Body of pancreas (tissue), 4 donors: ENCODE measurements at regions not wholly inside any gene's neighbourhood (a gene's known extent, or its start where the extent isn't known, plus 50 kb on each side); places are given as distances from the start of the nearest gene placed in this dataset.

Experiments used
- CTCF ChIP-seq, 7 experiments: fragments of 450-650 bp in 4 of 7; fragments of 200-600 bp in 3 of 7; sonication (generic) in 3 of 7; IDR thresholded peaks; one replicate each; pipeline ENCODE4 v1.5.1; 2016 to 2019; ENCODE audit warnings: antibody characterized with exemption in 7 of 7
- POLR2A ChIP-seq, 3 donors: fragments of 450-650 bp; IDR thresholded peaks; one replicate each; pipeline ENCODE4 v1.6.1; 2016; ENCODE audit warnings: antibody characterized with exemption in 3 of 3, mild to moderate bottlenecking in 2 of 3

GRCh38 chr13:90443268-90443667 is 904.2 kb upstream of the MIR17HG start:
- TF ChIP-seq CTCF (IDR thresholded peaks at IDR 0.05) (no peak), POLR2A (IDR thresholded peaks at IDR 0.05) (no peak)
